A673 (cell line): ENCODE measurements at regions not wholly inside any gene's neighbourhood (a gene's known extent, or its start where the extent isn't known, plus 50 kb on each side); places are given as distances from the start of the nearest gene placed in this dataset.

ENCODE experiments used
- BruUV-seq: library from RNA; stranded (reverse); fragments of 400-500 nt; replicated peaks from 2 replicates; lab custom pipeline; 2021; lab: Mats Ljungman, UMichigan
- CTCF ChIA-PET: fragments of 300-600 bp; sonication (Branson Sonifier 250); formaldehyde crosslinking; loops from one replicate; lab custom pipeline; 2022; ENCODE audit warnings: antibody characterized with exemption; lab: Charles Lee
- POLR2A ChIA-PET: fragments of 300-600 bp; sonication (Branson Sonifier 250); formaldehyde crosslinking; loops from one replicate; lab custom pipeline; 2022; ENCODE audit warnings: antibody characterized with exemption; ENCODE audit not compliant: low non-redundant PET; lab: Charles Lee
- DNase-seq: peaks from one replicate; pipeline ENCODE4 v3.0.0-alpha.2; 2015; ENCODE audit warnings: low spot score
- H3K27ac ChIP-seq: fragments of 200-600 bp; sonication (generic); 2 replicates; pipeline ENCODE4 v1.5.1; 2016; ENCODE audit warnings: mixed run types, low read depth, mild to moderate bottlenecking, mixed read lengths, antibody characterized with exemption, low read length; ENCODE audit not compliant: poor library complexity, severe bottlenecking
- H3K27me3 ChIP-seq: fragments of 200-600 bp; sonication (generic); replicated peaks from 2 replicates; pipeline ENCODE4 v1.6.1; 2017; ENCODE audit warnings: mixed run types, low read depth, mild to moderate bottlenecking, mixed read lengths, antibody characterized with exemption, low read length; ENCODE audit not compliant: insufficient read depth, poor library complexity
- H3K36me3 ChIP-seq: fragments of 200-600 bp; sonication (generic); 2 replicates; pipeline ENCODE4 v1.6.1; 2016; ENCODE audit warnings: mixed run types, mild to moderate bottlenecking, mixed read lengths, antibody characterized with exemption, low read length; ENCODE audit not compliant: insufficient read depth, poor library complexity, severe bottlenecking
- H3K4me1 ChIP-seq: fragments of 200-600 bp; sonication (generic); 2 replicates; pipeline ENCODE4 v1.6.1; 2017; ENCODE audit warnings: mixed run types, mild to moderate bottlenecking, mixed read lengths, antibody characterized with exemption, low read length; ENCODE audit not compliant: insufficient read depth, poor library complexity, severe bottlenecking
- H3K4me3 ChIP-seq: fragments of 200-600 bp; sonication (generic); 2 replicates; pipeline ENCODE4 v1.5.1; 2016; ENCODE audit warnings: low read depth, mixed run types, mild to moderate bottlenecking, mixed read lengths, low read length; ENCODE audit not compliant: poor library complexity, severe bottlenecking
- H3K9me3 ChIP-seq: fragments of 200-600 bp; sonication (generic); 2 replicates; pipeline ENCODE4 v1.6.1; 2016; ENCODE audit warnings: mixed run types, low read depth, mild to moderate bottlenecking, mixed read lengths, antibody characterized with exemption, low read length; ENCODE audit not compliant: poor library complexity, severe bottlenecking
- CTCF ChIP-seq: fragments of 300-800, 200-600 bp; sonication (generic); conservative IDR thresholded peaks from 2 replicates; pipeline ENCODE4 v1.5.1; 2017; ENCODE audit warnings: low read depth, mild to moderate bottlenecking, antibody characterized with exemption, low read length, moderate library complexity, mixed read lengths
- EZH2 ChIP-seq: fragments of 200-600 bp; sonication (generic); IDR thresholded peaks from 2 replicates; pipeline ENCODE4 v1.6.1; 2017; ENCODE audit warnings: borderline replicate concordance, low read depth, mild to moderate bottlenecking, mixed read lengths, antibody characterized with exemption, low read length; ENCODE audit not compliant: poor library complexity, severe bottlenecking
- intact Hi-C: fragments of 100-400 bp; cut with micrococcal nuclease; formaldehyde crosslinking; loops from one replicate; pipeline ENCODE4 v1.10.0; 2022; ENCODE audit not compliant: unreplicated experiment

GRCh38 chr2:239529313-239530015 lies 128.6 kb upstream of the HDAC4 start:
- POLR2A ChIA-PET: no interaction called here
- intact Hi-C loops: no loop called here
- H3K36me3 ChIP-seq: no peaks in the 10 kb centered on the region
- no peak overlapping the region for H3K27ac ChIP-seq
- peaks cover 9% of the 10 kb centered on the region for H3K27me3 ChIP-seq
- no peaks in the 10 kb centered on the region for H3K9me3 ChIP-seq
- H3K4me3 ChIP-seq: no peak overlapping the region
- TF ChIP-seq CTCF: no peak
- TF ChIP-seq EZH2: no peak
- CTCF ChIA-PET: no interaction called here
- no peaks in the 10 kb centered on the region for H3K4me1 ChIP-seq
- BruUV-seq: no TSS peak
- no peak for DNase-seq

- Histone ChIP-seq H3K4me1 (no peaks in the 10 kb centered on the region), H3K27me3 (peaks cover 9% of the 10 kb centered on the region), H3K27ac (no peak overlapping the region), H3K4me3 (no peak overlapping the region), H3K9me3 (no peaks in the 10 kb centered on the region), H3K36me3 (no peaks in the 10 kb centered on the region)
- TF ChIP-seq CTCF (no peak), EZH2 (no peak)
- POLR2A ChIA-PET: no interaction called here
- intact Hi-C loops: no loop called here
- no TSS peak for BruUV-seq
- CTCF ChIA-PET: no interaction called here
- DNase-seq: no peak
Observed at GRCh38 chr2:239528883-239529282, 128.1 kb upstream of the HDAC4 start.

- ChIA-PET CTCF (no interaction called here), POLR2A (no interaction called here)
- Histone ChIP-seq H3K9me3 (no peaks in the 10 kb centered on the region), H3K27ac (no peak overlapping the region), H3K36me3 (no peaks in the 10 kb centered on the region), H3K4me3 (no peak overlapping the region), H3K4me1 (no peaks in the 10 kb centered on the region), H3K27me3 (peaks cover 9% of the 10 kb centered on the region)
- intact Hi-C loops: no loop called here
- no TSS peak for BruUV-seq
- no peak for DNase-seq
- TF ChIP-seq EZH2: no peak
Observed at GRCh38 chr2:239528146-239528545, 127.3 kb upstream of the HDAC4 start.
